HT-29 (cell line): ENCODE measurements at regions not wholly inside any gene's neighbourhood (a gene's known extent, or its start where the extent isn't known, plus 50 kb on each side); places are given as distances from the start of the nearest gene placed in this dataset. TPM values are rescaled to one million over a fixed set of nuclear protein-coding genes. Genes with fewer than 3 reads are reported as not detected.

Experiments
- DNase-seq: peaks from one replicate; pipeline ENCODE4 v3.0.0-alpha.2; 2015; ENCODE audit warnings: low spot score
- small RNA-seq: library from RNA; depleted of rRNA; stranded (forward); fragments of <200 nt; gene quantifications from one replicate; pipeline ENCODE3, GENCODE V24; 2014

GRCh38 chr9:87446527-87446926, 51.1 kb upstream of the DAPK1 start:
- DNase-seq = no peak

GRCh38 chr9:87447547-87448432, 49.9 kb upstream of the DAPK1 start:
- no peak for DNase-seq

Small RNA genes lying in the stretch of these regions (small RNA-seq; reads per million reads assigned to genes)
- gene AL353752.1 = not detected
- not detected for gene RF00568
